CD14-positive monocyte (primary cell): ENCODE measurements at regions not wholly inside any gene's neighbourhood (a gene's known extent, or its start where the extent isn't known, plus 50 kb on each side); places are given as distances from the start of the nearest gene placed in this dataset.

Experiments used
- DNase-seq, 3 donors: peaks; one replicate each; pipeline ENCODE4 v3.0.0-alpha.2; 2011 to 2022
- H2AFZ ChIP-seq: 2 replicates; pipeline ENCODE4 v1.6.0; 2012; ENCODE audit warnings: mild to moderate bottlenecking, low read depth, low read length, inconsistent platforms; ENCODE audit not compliant: insufficient read depth, poor library complexity, severe bottlenecking
- H3K27ac ChIP-seq, 2 donors: 1 replicate in 1 of 2; 2 replicates in 1 of 2; pipeline ENCODE4 v1.5.1; 2012 to 2013; ENCODE audit warnings: low read length in 2 of 2, control low read depth in 1 of 2, inconsistent platforms in 1 of 2, low read depth in 1 of 2, mild to moderate bottlenecking in 1 of 2
- H3K27me3 ChIP-seq, 2 donors: one replicate each; pipeline versions ENCODE4 v1.6.0 to v1.6.1; 2011 to 2013; ENCODE audit warnings: low read length in 2 of 2; ENCODE audit not compliant: control insufficient read depth in 2 of 2, insufficient read depth in 2 of 2
- H3K36me3 ChIP-seq, 2 donors: replicated peaks in 1 of 2; 1 replicate in 1 of 2; 2 replicates in 1 of 2; pipeline versions ENCODE4 v1.5.1 to v1.6.1; 2012 to 2013; ENCODE audit warnings: low read length in 2 of 2, control low read depth in 1 of 2, inconsistent platforms in 1 of 2, mild to moderate bottlenecking in 1 of 2; ENCODE audit not compliant: insufficient read depth in 2 of 2, control insufficient read depth in 1 of 2
- H3K4me1 ChIP-seq, 2 donors: 1 replicate in 1 of 2; 2 replicates in 1 of 2; pipeline versions ENCODE4 v1.5.1 to v1.6.1; 2012 to 2013; ENCODE audit warnings: low read length in 2 of 2, control low read depth in 1 of 2, inconsistent platforms in 1 of 2, mild to moderate bottlenecking in 1 of 2, moderate library complexity in 1 of 2; ENCODE audit not compliant: insufficient read depth in 2 of 2, control insufficient read depth in 1 of 2
- H3K4me2 ChIP-seq: replicated peaks from 2 replicates; pipeline ENCODE3; 2012; ENCODE audit warnings: low read length, moderate library complexity, mild to moderate bottlenecking; ENCODE audit not compliant: poor library complexity, severe bottlenecking; ENCODE audit errors: extremely low read depth
- H3K4me3 ChIP-seq, 3 experiments: fragments of 200-600 bp in 1 of 3; sonication (generic) in 1 of 3; replicated peaks in 1 of 3; 1 replicate in 2 of 3; 2 replicates in 1 of 3; pipeline ENCODE4 v1.5.1; 2011 to 2013; ENCODE audit warnings: low read length in 3 of 3, mild to moderate bottlenecking in 3 of 3, control low read depth in 2 of 3, low read depth in 2 of 3, inconsistent platforms in 1 of 3, moderate library complexity in 1 of 3
- H3K79me2 ChIP-seq: 2 replicates; pipeline ENCODE4 v1.6.0; 2012; ENCODE audit warnings: mild to moderate bottlenecking, control low read depth, inconsistent platforms, low read length, moderate library complexity; ENCODE audit not compliant: insufficient read depth
- H3K9ac ChIP-seq: 2 replicates; pipeline ENCODE4 v1.6.0; 2017; ENCODE audit warnings: low read length, mild to moderate bottlenecking; ENCODE audit not compliant: insufficient read depth, poor library complexity, severe bottlenecking
- H3K9me3 ChIP-seq, 2 donors: replicated peaks in 1 of 2; 1 replicate in 1 of 2; 2 replicates in 1 of 2; pipeline versions ENCODE4 v1.5.1 to v1.6.1; 2012 to 2013; ENCODE audit warnings: low read length in 2 of 2, control low read depth in 1 of 2; ENCODE audit not compliant: control insufficient read depth in 1 of 2, insufficient read depth in 1 of 2
- H4K20me1 ChIP-seq: 2 replicates; pipeline ENCODE4 v1.6.0; 2012; ENCODE audit warnings: mild to moderate bottlenecking, low read length, control low read depth, moderate library complexity; ENCODE audit not compliant: insufficient read depth
- H3K27ac Mint-ChIP-seq, 7 donors: one replicate each; pipeline ENCODE4 v1.8.0; 2020; ENCODE audit warnings: mild to moderate bottlenecking in 7 of 7, mixed read lengths in 7 of 7, moderate library complexity in 6 of 7, inconsistent platforms in 2 of 7
- H3K27me3 Mint-ChIP-seq, 3 donors: one replicate each; pipeline ENCODE4 v1.8.0; 2021 to 2022; ENCODE audit warnings: low read depth in 3 of 3, mild to moderate bottlenecking in 3 of 3, mixed read lengths in 3 of 3, moderate library complexity in 3 of 3, inconsistent platforms in 1 of 3
- H3K36me3 Mint-ChIP-seq, 2 donors: one replicate each; pipeline ENCODE4 v1.8.0; 2020; ENCODE audit warnings: mixed read lengths in 2 of 2, inconsistent platforms in 1 of 2, mild to moderate bottlenecking in 1 of 2
- H3K4me1 Mint-ChIP-seq: one replicate; pipeline ENCODE4 v1.8.0; 2020; ENCODE audit warnings: mild to moderate bottlenecking, mixed read lengths
- H3K4me3 Mint-ChIP-seq, 2 donors: one replicate each; pipeline ENCODE4 v1.8.0; 2020; ENCODE audit warnings: mild to moderate bottlenecking in 2 of 2, mixed read lengths in 2 of 2, moderate library complexity in 1 of 2
- H3K9me3 Mint-ChIP-seq, 7 donors: one replicate each; pipeline ENCODE4 v1.8.0; 2020 to 2022; ENCODE audit warnings: mixed read lengths in 7 of 7, mild to moderate bottlenecking in 6 of 7, moderate library complexity in 6 of 7, inconsistent platforms in 2 of 7
- WGBS: methylation state at CpG from one replicate; pipeline ENCODE4 v1.1.5; 2013; ENCODE audit warnings: missing lambda C conversion rate; ENCODE audit not compliant: insufficient coverage; 5-methylcytosine and 5-hydroxymethylcytosine counted together
- intact Hi-C, 2 donors: fragments of 100-400 bp; cut with micrococcal nuclease; formaldehyde crosslinking; loops; one replicate each; pipeline versions ENCODE4 v1.15.0 to v1.15.1; 2023
- TF ChIP-seq, protein P1 (sequence below): fragments of 200-600 bp; IDR thresholded peaks from one replicate; pipeline ENCODE4 v1.8.0; 2022; ENCODE audit warnings: antibody characterized with exemption, mild to moderate bottlenecking

- Mint-ChIP-seq H3K4me1 (no peaks in the 10 kb centered on the region), H3K4me3 (no peak overlapping the region)
- no peaks in the 10 kb centered on the region for H3K36me3 ChIP-seq
Observed at GRCh38 chr7:24349339-24349738, 65.3 kb downstream of the NPY start.

DNA sequence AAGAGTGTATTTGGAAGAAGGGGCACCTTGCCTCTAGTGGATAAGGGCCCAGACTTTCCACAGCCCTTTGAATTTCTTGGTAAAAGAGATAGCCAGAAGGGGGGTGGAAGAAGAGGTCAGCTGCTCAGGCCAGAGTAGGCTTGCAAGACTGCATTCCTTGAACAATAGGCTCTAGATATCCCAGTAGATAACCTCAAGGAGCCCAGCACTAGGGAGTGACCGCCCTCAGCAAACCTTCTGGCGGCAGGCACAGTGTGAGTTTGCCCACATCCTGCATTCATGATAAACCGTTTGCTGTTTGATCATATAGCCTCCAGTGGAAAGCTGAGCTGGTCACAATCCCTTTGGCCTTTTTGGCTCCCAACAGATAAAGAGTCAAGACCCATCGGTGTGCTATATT is 70.5 kb downstream of the NPY start:
- intact Hi-C loops: no loop called here
- no peaks in the 10 kb centered on the region for H3K36me3 ChIP-seq
- no peaks in the 10 kb centered on the region for H3K79me2 ChIP-seq
- no peaks in the 10 kb centered on the region for H3K36me3 Mint-ChIP-seq
- peaks cover 3 to 30% (median 13%) of the 10 kb centered on the region in 7 donors for H3K9me3 Mint-ChIP-seq
- H3K9ac ChIP-seq: no peak overlapping the region
- H3K27ac Mint-ChIP-seq: no peak overlapping the region
- H4K20me1 ChIP-seq: no peaks in the 10 kb centered on the region
- no peak overlapping the region for H2AFZ ChIP-seq
- H3K27ac ChIP-seq: no peak overlapping the region
- H3K4me3 ChIP-seq: no peak overlapping the region
- H3K4me1 ChIP-seq: no peaks in the 10 kb centered on the region
- no peak for DNase-seq
- peaks cover 0 to 4% (median 1%) of the 10 kb centered on the region in 3 donors for H3K27me3 Mint-ChIP-seq
- H3K4me3 Mint-ChIP-seq: no peak overlapping the region
- 85% methylated on average over 3 of the region's 4 CpGs for WGBS
- peaks cover 0 to 10% of the 10 kb centered on the region in 2 donors for H3K9me3 ChIP-seq
- H3K4me1 Mint-ChIP-seq: no peaks in the 10 kb centered on the region
- H3K4me2 ChIP-seq: no peak overlapping the region
- TF ChIP-seq, protein P1, sequence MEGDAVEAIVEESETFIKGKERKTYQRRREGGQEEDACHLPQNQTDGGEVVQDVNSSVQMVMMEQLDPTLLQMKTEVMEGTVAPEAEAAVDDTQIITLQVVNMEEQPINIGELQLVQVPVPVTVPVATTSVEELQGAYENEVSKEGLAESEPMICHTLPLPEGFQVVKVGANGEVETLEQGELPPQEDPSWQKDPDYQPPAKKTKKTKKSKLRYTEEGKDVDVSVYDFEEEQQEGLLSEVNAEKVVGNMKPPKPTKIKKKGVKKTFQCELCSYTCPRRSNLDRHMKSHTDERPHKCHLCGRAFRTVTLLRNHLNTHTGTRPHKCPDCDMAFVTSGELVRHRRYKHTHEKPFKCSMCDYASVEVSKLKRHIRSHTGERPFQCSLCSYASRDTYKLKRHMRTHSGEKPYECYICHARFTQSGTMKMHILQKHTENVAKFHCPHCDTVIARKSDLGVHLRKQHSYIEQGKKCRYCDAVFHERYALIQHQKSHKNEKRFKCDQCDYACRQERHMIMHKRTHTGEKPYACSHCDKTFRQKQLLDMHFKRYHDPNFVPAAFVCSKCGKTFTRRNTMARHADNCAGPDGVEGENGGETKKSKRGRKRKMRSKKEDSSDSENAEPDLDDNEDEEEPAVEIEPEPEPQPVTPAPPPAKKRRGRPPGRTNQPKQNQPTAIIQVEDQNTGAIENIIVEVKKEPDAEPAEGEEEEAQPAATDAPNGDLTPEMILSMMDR: no peak
- H3K27me3 ChIP-seq: no peaks in the 10 kb centered on the region

More at GRCh38 chr7:24349339-24349738, 65.3 kb downstream of the NPY start:
- H3K27me3 Mint-ChIP-seq: peaks cover 0 to 3% (median 0%) of the 10 kb centered on the region in 3 donors
- H3K4me1 ChIP-seq: no peaks in the 10 kb centered on the region
- no peaks in the 10 kb centered on the region for H3K36me3 Mint-ChIP-seq
- intact Hi-C loops: no loop called here
- H2AFZ ChIP-seq: no peak overlapping the region
- H3K9ac ChIP-seq: no peak overlapping the region
- DNase-seq: no peak
- no peak overlapping the region for H3K4me3 ChIP-seq
- no peak overlapping the region for H3K4me2 ChIP-seq
- H3K27ac ChIP-seq: no peak overlapping the region
- H3K27ac Mint-ChIP-seq: no peak overlapping the region
- H3K9me3 Mint-ChIP-seq: peaks cover 2 to 25% (median 8%) of the 10 kb centered on the region in 7 donors
- WGBS: 86% methylated on average over 2 of the region's 2 CpGs
- H3K27me3 ChIP-seq: no peaks in the 10 kb centered on the region
- TF ChIP-seq, protein P1: no peak
- no peaks in the 10 kb centered on the region for H4K20me1 ChIP-seq
- peaks cover 0 to 10% of the 10 kb centered on the region in 2 donors for H3K9me3 ChIP-seq
- no peaks in the 10 kb centered on the region for H3K79me2 ChIP-seq
